GM23248 (cell line): ENCODE measurements at regions not wholly inside any gene's neighbourhood (a gene's known extent, or its start where the extent isn't known, plus 50 kb on each side); places are given as distances from the start of the nearest gene placed in this dataset.

Source experiments
- EZH2 ChIP-seq: fragments of 200-600 bp; sonication (generic); IDR thresholded peaks from 2 replicates; pipeline ENCODE4 v1.6.1; 2018; ENCODE audit warnings: antibody characterized with exemption, mild to moderate bottlenecking; ENCODE audit not compliant: insufficient read depth, poor library complexity, severe bottlenecking
- EZH2phosphoT487 ChIP-seq: fragments of 200-600 bp; sonication (generic); IDR thresholded peaks from 2 replicates; pipeline ENCODE4 v1.6.1; 2018; ENCODE audit warnings: antibody characterized with exemption, moderate library complexity, mild to moderate bottlenecking, low read depth; ENCODE audit not compliant: insufficient read depth

DNA sequence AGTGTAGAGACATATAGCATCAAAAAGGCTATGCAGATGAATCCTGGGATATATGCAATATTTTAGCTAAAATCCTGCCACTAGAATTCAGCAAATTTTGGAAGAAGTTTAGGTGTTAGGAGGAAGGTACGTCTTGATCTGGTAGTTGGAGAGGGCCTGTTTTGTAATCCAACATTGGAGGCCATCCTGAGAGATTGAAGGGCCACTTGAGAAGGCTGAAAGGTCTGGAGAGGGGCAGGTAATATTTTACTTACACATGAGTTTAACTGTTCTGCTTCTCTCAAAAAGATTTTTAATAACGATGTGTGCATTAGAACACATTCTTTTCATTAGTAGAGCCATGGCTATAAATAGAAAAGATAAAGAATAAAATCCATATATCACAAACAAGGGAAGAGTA, 422.1 kb downstream of the RAB38 start:
- TF ChIP-seq EZH2phosphoT487 (no peak), EZH2 (no peak)
